Stimulated activated memory B cell treated with anti-CD40 and anti-IgM and Interleukin-4, amounts not matched to agents 10 μg/mL and 1 μg/mL and 100 μg/mL, for 72 hours (primary cell): ENCODE measurements at regions not wholly inside any gene's neighbourhood (a gene's known extent, or its start where the extent isn't known, plus 50 kb on each side); places are given as distances from the start of the nearest gene placed in this dataset.
"Not testable (repeated sequence)": the region's sequence is repeated elsewhere in the genome, so short reads cannot be mapped to it uniquely, and the experiment has no call there.

Source experiments
- ATAC-seq: fragments of 150-1000 bp; cut with Tn5 transposase; 2 replicates; pipeline ENCODE4 v1.10.0; 2021
- H3K27ac Mint-ChIP-seq: one replicate; pipeline ENCODE4 v1.8.0; 2022; ENCODE audit warnings: mild to moderate bottlenecking, mixed read lengths
- H3K27me3 Mint-ChIP-seq: one replicate; pipeline ENCODE4 v1.8.0; 2022; ENCODE audit warnings: mixed read lengths
- H3K36me3 Mint-ChIP-seq: one replicate; pipeline ENCODE4 v1.8.0; 2022; ENCODE audit warnings: mixed read lengths
- H3K4me1 Mint-ChIP-seq: one replicate; pipeline ENCODE4 v1.8.0; 2022; ENCODE audit warnings: mixed read lengths
- H3K4me3 Mint-ChIP-seq: one replicate; pipeline ENCODE4 v1.8.0; 2022; ENCODE audit warnings: mild to moderate bottlenecking, moderate library complexity, mixed read lengths
- H3K9me3 Mint-ChIP-seq: one replicate; pipeline ENCODE4 v1.8.0; 2022; ENCODE audit warnings: mixed read lengths

- H3K27ac Mint-ChIP-seq = no peak overlapping the region
- H3K36me3 Mint-ChIP-seq = no peaks in the 10 kb centered on the region
- peaks cover 15% of the 10 kb centered on the region for H3K9me3 Mint-ChIP-seq
- H3K4me1 Mint-ChIP-seq = no peaks in the 10 kb centered on the region
- no peak overlapping the region for H3K4me3 Mint-ChIP-seq
- no peak for ATAC-seq
- H3K27me3 Mint-ChIP-seq = peaks cover 23% of the 10 kb centered on the region
These were observed 57.6 kb upstream of the LIPC start for GRCh38 chr15:58374147-58374546.

- Mint-ChIP-seq H3K36me3 (no peaks in the 10 kb centered on the region), H3K4me3 (no peak overlapping the region), H3K27ac (no peak overlapping the region), H3K9me3 (peaks cover 7% of the 10 kb centered on the region), H3K4me1 (no peaks in the 10 kb centered on the region), H3K27me3 (peaks cover 23% of the 10 kb centered on the region)
- no peak for ATAC-seq
These were observed 54.6 kb upstream of the LIPC start for GRCh38 chr15:58377193-58377592.

- Mint-ChIP-seq H3K4me1 (no peaks in the 10 kb centered on the region), H3K27ac (no peak overlapping the region), H3K36me3 (no peaks in the 10 kb centered on the region), H3K4me3 (no peak overlapping the region), H3K9me3 (peaks cover 7% of the 10 kb centered on the region), H3K27me3 (peaks cover 23% of the 10 kb centered on the region)
- no peak for ATAC-seq
These were observed 53.3 kb upstream of the LIPC start for GRCh38 chr15:58378241-58379085.

GRCh38 chr15:58379454-58379853 is 52.3 kb upstream of the LIPC start:
- not testable (repeated sequence) for H3K4me3 Mint-ChIP-seq, H3K27ac Mint-ChIP-seq, H3K9me3 Mint-ChIP-seq, ATAC-seq, H3K36me3 Mint-ChIP-seq, H3K4me1 Mint-ChIP-seq
- H3K27me3 Mint-ChIP-seq = peaks cover 17% of the 10 kb centered on the region

- peaks cover 7% of the 10 kb centered on the region for H3K9me3 Mint-ChIP-seq
- H3K4me3 Mint-ChIP-seq = no peak overlapping the region
- H3K4me1 Mint-ChIP-seq = no peaks in the 10 kb centered on the region
- no peak for ATAC-seq
- no peak overlapping the region for H3K27ac Mint-ChIP-seq
- no peaks in the 10 kb centered on the region for H3K36me3 Mint-ChIP-seq
- H3K27me3 Mint-ChIP-seq = peaks cover 11% of the 10 kb centered on the region
These were observed 51.4 kb upstream of the LIPC start for GRCh38 chr15:58380280-58380945.

GRCh38 chr15:58381697-58382096 is 50.1 kb upstream of the LIPC start:
- H3K27me3 Mint-ChIP-seq = peaks cover 5% of the 10 kb centered on the region
- peaks cover 4% of the 10 kb centered on the region for H3K9me3 Mint-ChIP-seq
- no peak overlapping the region for H3K4me3 Mint-ChIP-seq
- no peaks in the 10 kb centered on the region for H3K36me3 Mint-ChIP-seq
- no peaks in the 10 kb centered on the region for H3K4me1 Mint-ChIP-seq
- H3K27ac Mint-ChIP-seq = no peak overlapping the region
- no peak for ATAC-seq
